ENCODE measurements at regions not wholly inside any gene's neighbourhood (a gene's known extent, or its start where the extent isn't known, plus 50 kb on each side); places are given as distances from the start of the nearest gene placed in this dataset.
"Not testable (repeated sequence)": the region's sequence is repeated elsewhere in the genome, so short reads cannot be mapped to it uniquely, and the experiment has no call there.

GRCh38 chr2:92072461-92073035, 2798.7 kb upstream of the TEKT4 start:
- POLR2A ChIA-PET: no interaction called here
- DNase-seq (ENCODE audit: extremely low spot score): no peak
- CTCF ChIA-PET: no interaction called here
- no peak for TF ChIP-seq CTCF (IDR thresholded peaks at IDR 0.05; ENCODE audit: control extremely low read depth, extremely low read depth, low read depth, missing control alignments)

- CTCF ChIA-PET: no interaction called here
- no peak for DNase-seq (ENCODE audit: extremely low spot score)
- TF ChIP-seq CTCF (IDR thresholded peaks at IDR 0.05; ENCODE audit: control extremely low read depth, extremely low read depth, low read depth, missing control alignments): no peak
- POLR2A ChIA-PET: no interaction called here
Observed at GRCh38 chr2:92073036-92073814, 2798.0 kb upstream of the TEKT4 start.

GRCh38 chr2:92073815-92074548, 2797.2 kb upstream of the TEKT4 start:
- DNase-seq (ENCODE audit: extremely low spot score): peak; percentile 1
- CTCF ChIA-PET: no interaction called here

GRCh38 chr2:92074549-92074898, 2796.7 kb upstream of the TEKT4 start:
- POLR2A ChIA-PET: no interaction called here
- no peak for TF ChIP-seq CTCF (IDR thresholded peaks at IDR 0.05; ENCODE audit: control extremely low read depth, extremely low read depth, low read depth, missing control alignments)
- CTCF ChIA-PET: no interaction called here
- no peak for DNase-seq (ENCODE audit: extremely low spot score)

More at GRCh38 chr2:92073815-92074548, 2797.2 kb upstream of the TEKT4 start:
- POLR2A ChIA-PET: no interaction called here
- no peak for TF ChIP-seq CTCF (IDR thresholded peaks at IDR 0.05; ENCODE audit: control extremely low read depth, extremely low read depth, low read depth, missing control alignments)

- DNase-seq (ENCODE audit: extremely low spot score); POLR2A ChIA-PET; CTCF ChIA-PET: not testable (repeated sequence)
Observed at GRCh38 chr2:92075363-92075762, 2795.9 kb upstream of the TEKT4 start.

All from GM10248 (cell line).